Hindlimb muscle (tissue), 1 donor: ENCODE measurements at regions not wholly inside any gene's neighbourhood (a gene's known extent, or its start where the extent isn't known, plus 50 kb on each side); places are given as distances from the start of the nearest gene placed in this dataset.
A peak's percentile ranks its signal among the peaks of the same experiment; 100 is the strongest.

Experiments used
- DNase-seq: peaks from one replicate; pipeline ENCODE4 v3.0.0-alpha.2; 2013

DNA sequence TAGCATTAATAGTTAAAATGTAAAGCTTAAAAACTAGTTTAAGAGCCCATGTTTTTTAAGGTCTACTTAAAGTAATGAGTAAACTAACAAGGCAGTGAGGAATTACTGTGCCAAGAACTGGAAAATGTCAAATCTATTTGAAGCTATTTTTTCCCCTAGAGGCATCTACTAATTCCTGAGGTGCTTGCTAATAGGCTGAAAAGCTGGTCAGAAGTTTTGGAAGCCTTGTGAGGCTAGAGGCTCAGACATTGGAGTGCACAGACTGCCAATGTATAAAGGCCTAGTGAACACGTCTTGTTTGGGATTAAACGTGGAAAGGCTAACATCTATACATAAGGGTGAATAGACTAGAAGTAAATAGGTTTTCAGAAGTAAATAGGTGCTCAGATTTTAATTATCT is 136.5 kb upstream of the C11orf87 start:
- no peak for DNase-seq

DNA sequence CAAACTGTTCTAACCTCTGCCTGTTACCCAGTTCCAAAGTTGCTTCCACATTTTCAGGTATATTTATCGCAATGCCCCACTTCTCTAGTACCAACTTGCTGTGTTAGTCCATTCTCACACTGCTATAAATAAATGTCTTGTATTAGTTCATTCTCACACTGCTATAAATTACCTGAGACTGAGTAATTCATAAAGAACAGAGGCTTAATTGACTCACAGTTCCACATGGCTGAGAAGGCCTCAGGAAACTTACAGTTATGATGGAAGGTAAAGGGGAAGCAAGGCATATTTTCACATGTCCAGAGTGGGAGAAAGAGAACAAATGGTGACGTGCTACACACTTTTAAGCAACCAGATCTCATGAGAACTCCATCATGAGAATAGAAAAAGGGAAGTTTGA is 130.4 kb upstream of the C11orf87 start:
- no peak for DNase-seq

DNA sequence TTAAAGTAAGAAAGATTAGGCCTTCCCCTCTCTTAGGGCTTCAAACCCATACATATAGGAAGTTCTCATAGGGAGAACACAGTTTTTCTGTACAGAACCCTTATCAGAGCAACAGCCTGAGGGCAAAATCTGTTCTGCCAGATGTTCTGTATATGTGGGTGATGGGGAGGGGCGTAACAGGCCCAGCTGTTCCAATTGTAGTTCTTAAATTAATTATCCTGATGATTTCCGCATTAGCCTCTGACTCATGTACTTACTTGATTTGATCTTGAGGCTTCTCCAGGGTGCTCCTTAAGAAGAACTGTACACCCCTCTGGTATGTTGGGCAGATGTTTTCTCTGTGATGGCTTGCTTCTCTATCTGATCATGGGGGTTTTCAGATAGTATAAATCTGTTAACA is 123.1 kb upstream of the C11orf87 start:
- DNase-seq = no peak

GRCh38 chr11:109300211-109300610 is 121.8 kb upstream of the C11orf87 start:
- peak; percentile 1 for DNase-seq

GRCh38 chr11:109302591-109303334 is 119.2 kb upstream of the C11orf87 start:
- DNase-seq = no peak

- no peak for DNase-seq
Observed at GRCh38 chr11:109303342-109303741, 118.6 kb upstream of the C11orf87 start.

DNA sequence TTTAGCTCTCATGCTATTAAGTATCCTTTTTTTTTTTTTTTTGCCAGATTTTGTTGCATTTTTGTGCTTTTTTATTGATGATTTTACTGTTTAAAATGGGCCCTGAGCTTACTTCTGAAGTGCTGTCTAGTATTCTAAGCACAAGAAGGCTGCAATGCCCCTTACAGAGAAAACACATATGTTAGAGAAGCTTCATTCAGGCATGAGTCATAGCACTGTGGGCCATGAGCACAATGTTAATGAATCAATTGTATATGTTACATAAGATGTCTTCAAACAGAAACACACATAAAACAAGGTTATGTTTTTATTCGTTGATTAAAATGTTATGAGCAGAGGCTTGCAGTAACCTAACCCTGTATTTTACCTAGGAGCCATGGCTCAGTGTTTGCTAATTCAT is 117.8 kb upstream of the C11orf87 start:
- DNase-seq = no peak

GRCh38 chr11:109305009-109305408 is 117.0 kb upstream of the C11orf87 start:
- no peak for DNase-seq

DNA sequence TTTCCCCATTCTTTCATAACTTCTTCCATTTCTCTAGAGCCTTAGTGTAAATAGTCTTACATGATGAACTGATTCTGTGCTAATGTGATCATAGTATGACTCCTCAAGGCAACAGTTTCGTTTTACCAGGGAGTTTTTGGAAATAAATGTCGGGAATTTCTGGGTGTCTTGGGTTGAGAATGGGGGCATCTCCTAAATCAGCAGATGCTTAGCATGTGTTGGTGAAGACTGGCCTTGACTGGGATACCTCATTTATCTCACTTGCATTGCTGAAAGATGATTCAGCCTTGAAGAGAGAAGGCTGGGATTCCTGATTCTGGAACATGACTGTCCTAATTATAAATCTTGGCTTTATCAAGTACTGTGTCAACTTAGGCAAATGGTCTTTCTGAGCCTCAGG is 115.7 kb upstream of the C11orf87 start:
- no peak for DNase-seq

DNA sequence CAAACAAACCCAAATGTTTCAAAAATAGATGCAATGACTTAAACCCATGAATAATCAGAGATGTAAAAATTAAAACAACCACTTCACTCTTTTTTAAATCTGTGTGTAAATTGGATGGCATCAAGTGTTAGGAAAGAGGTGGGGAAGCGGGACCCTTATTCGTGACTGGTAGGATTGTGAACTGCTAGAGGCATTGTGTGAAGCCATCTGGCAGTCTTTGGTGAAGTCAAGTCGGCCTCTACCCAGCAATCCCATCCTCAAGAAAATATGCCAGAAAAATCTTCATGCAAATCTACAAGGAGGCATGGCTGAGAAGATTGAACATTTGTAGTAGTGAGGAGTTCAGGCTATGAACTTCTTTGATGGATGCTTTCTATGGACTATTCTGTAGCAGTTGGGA is 114.6 kb upstream of the C11orf87 start:
- no peak for DNase-seq

DNA sequence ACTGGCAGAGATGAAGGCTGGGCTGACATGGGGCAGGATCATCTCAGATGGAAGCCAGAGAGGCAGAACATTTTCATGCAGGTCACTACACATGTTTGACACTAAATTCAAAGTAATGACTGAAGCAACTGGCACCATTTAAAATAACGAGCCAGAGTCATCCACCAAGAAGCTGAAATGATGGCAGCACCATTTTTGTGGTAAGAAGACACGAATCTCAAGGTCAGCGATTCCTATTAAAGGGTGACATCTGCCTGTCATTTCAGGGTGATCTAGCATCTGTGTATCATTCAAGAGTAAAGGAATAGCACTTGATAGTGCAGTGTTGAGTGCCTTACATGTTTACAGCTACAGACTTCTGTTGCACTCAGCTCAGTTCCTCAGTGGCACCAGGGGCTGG is 113.4 kb upstream of the C11orf87 start:
- DNase-seq = no peak

- DNase-seq = peak; percentile 2
Observed at GRCh38 chr11:109309153-109309552, 112.8 kb upstream of the C11orf87 start.

- no peak for DNase-seq
Observed at GRCh38 chr11:109317726-109318125, 104.3 kb upstream of the C11orf87 start.

GRCh38 chr11:109320595-109320994 is 101.4 kb upstream of the C11orf87 start:
- no peak for DNase-seq

GRCh38 chr11:109326781-109327180 is 95.2 kb upstream of the C11orf87 start:
- DNase-seq = no peak

DNA sequence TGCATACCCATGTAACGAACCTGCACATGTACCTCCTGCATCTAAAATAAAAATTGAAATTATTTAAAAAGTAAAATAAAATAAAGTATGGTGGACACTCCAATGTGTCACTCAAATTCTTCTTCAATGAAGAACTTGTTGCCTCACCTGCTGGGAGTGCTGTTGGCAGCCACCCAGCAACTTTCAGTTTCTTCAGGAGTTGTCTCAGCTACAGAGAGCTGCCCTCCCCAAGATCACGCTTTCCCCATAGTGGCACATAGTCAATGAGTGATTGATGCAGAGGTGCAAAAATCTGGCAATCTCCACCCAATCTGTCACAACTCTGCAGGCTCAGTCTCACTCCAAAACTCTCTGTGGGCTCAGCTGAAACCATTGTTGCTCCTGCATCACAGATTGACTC is 92.3 kb upstream of the C11orf87 start:
- DNase-seq = no peak

- no peak for DNase-seq
Observed at GRCh38 chr11:109338131-109338530, 83.9 kb upstream of the C11orf87 start.

- no peak for DNase-seq
Observed at GRCh38 chr11:109342261-109342660, 79.7 kb upstream of the C11orf87 start.

GRCh38 chr11:109343242-109343641 is 78.7 kb upstream of the C11orf87 start:
- no peak for DNase-seq

GRCh38 chr11:109347304-109347703 is 74.7 kb upstream of the C11orf87 start:
- no peak for DNase-seq

GRCh38 chr11:109349276-109350080 is 72.5 kb upstream of the C11orf87 start:
- peak; percentile 9 for DNase-seq

DNA sequence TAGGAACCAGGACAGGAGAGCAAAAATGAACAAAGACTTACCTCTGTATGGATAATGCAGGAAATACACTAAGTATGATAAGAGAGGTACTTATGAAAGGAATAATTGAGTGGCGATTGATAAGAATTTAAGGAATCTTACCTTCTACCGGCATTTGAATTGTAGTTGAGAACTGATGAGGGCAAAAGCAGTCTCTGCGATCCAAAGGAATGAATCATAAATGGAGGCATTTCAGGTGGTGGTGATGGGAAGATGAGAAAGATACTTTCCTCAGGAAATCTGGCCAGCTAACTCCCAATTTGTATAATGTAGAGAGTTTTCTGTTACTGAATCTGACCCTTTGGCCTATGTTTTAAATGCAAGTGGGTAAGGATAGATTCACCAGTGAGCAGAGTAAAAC is 71.9 kb upstream of the C11orf87 start:
- DNase-seq = no peak

DNA sequence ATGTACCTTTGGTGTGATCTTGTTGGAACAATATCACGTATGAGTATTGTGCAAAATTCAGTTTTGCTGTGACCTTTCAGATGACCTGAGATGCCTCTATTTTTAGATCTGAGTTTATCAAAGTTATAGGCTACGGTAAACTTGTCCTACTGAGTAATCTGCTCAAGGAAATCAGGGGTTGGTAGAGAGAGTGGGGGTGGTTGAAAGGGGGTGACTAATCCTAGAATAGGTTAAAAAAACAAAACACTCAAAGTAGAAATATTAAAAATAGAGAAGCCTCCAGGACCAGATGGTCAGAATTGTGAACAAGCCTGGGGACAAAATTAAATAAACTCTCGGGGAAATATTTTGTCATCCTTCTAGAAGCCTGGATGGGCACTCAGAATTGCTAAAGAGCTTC is 59.9 kb upstream of the C11orf87 start:
- DNase-seq = no peak

- no peak for DNase-seq
Observed at GRCh38 chr11:109363682-109364081, 58.3 kb upstream of the C11orf87 start.
